OCI-LY3 (cell line): ENCODE measurements at regions not wholly inside any gene's neighbourhood (a gene's known extent, or its start where the extent isn't known, plus 50 kb on each side); places are given as distances from the start of the nearest gene placed in this dataset.

ENCODE experiments used
- H2AFZ ChIP-seq: fragments of 200-600, 300-600 bp; shearing (Covaris generic); 2 replicates; pipeline ENCODE4 v1.6.0; 2014; ENCODE audit warnings: antibody characterized with exemption, low read depth, low read length
- H3K27ac ChIP-seq: fragments of 200-600, 300-600 bp; sonication (generic); 2 replicates; pipeline ENCODE4 v1.5.1; 2014; ENCODE audit warnings: mild to moderate bottlenecking, low read length, moderate library complexity, mixed read lengths
- H3K27me3 ChIP-seq: fragments of 200-600, 300-600 bp; sonication (generic); 2 replicates; pipeline ENCODE4 v1.6.1; 2014; ENCODE audit warnings: low read depth, low read length, mixed read lengths
- H3K36me3 ChIP-seq: fragments of 200-600, 300-600 bp; sonication (generic); replicated peaks from 2 replicates; pipeline ENCODE3; 2014; ENCODE audit warnings: low read depth, low read length, mixed read lengths
- H3K4me1 ChIP-seq: fragments of 300-600, 200-600 bp; sonication (generic); 2 replicates; pipeline ENCODE4 v1.6.1; 2014; ENCODE audit warnings: low read length, mixed read lengths
- H3K4me2 ChIP-seq: fragments of 200-600, 300-600 bp; sonication (generic); 2 replicates; pipeline ENCODE4 v1.6.1; 2014; ENCODE audit warnings: low read length, mixed read lengths
- H3K4me3 ChIP-seq: fragments of 300-600, 200-600 bp; sonication (generic); 2 replicates; pipeline ENCODE4 v1.5.1; 2014; ENCODE audit warnings: antibody characterized with exemption, mild to moderate bottlenecking, low read length, moderate library complexity
- H3K79me2 ChIP-seq: fragments of 300-600, 200-600 bp; shearing (Covaris generic); 2 replicates; pipeline ENCODE4 v1.6.1; 2014; ENCODE audit warnings: mild to moderate bottlenecking, low read length, mixed read lengths
- H3K9ac ChIP-seq: fragments of 300-600, 200-600 bp; shearing (Covaris generic); 2 replicates; pipeline ENCODE4 v1.6.0; 2014; ENCODE audit warnings: mild to moderate bottlenecking, low read length, moderate library complexity
- H3K9me3 ChIP-seq: fragments of 200-600, 300-600 bp; shearing (Covaris generic); 2 replicates; pipeline ENCODE4 v1.6.1; 2014; ENCODE audit warnings: low read length, mixed read lengths; ENCODE audit not compliant: insufficient read depth
- H4K20me1 ChIP-seq: fragments of 200-600, 300-600 bp; sonication (generic); 2 replicates; pipeline ENCODE4 v1.6.1; 2016; ENCODE audit warnings: low read length, mixed read lengths; ENCODE audit not compliant: insufficient read depth
- CTCF ChIP-seq: fragments of 200-600, 300-600 bp; sonication (generic); IDR thresholded peaks from 2 replicates; pipeline ENCODE4 v1.5.1; 2014; ENCODE audit warnings: antibody characterized with exemption, low read length, low read depth
- EZH2phosphoT487 ChIP-seq: fragments of 200-600 bp; shearing (Covaris generic); IDR thresholded peaks from 2 replicates; pipeline ENCODE4 v1.6.1; 2018; ENCODE audit warnings: antibody characterized with exemption, mixed run types, low read depth

GRCh38 chrX:143429131-143429530 lies 88.1 kb downstream of the SPANXN3 start:
- Histone ChIP-seq H3K4me2 (no peak overlapping the region), H3K9ac (no peak overlapping the region), H2AFZ (no peak overlapping the region), H3K79me2 (no peaks in the 10 kb centered on the region), H3K9me3 (no peaks in the 10 kb centered on the region), H3K27me3 (no peaks in the 10 kb centered on the region), H3K27ac (no peak overlapping the region), H4K20me1 (no peaks in the 10 kb centered on the region), H3K4me1 (no peaks in the 10 kb centered on the region), H3K36me3 (no peaks in the 10 kb centered on the region), H3K4me3 (no peak overlapping the region)
- TF ChIP-seq EZH2phosphoT487 (no peak), CTCF (no peak)

- Histone ChIP-seq H3K27ac (no peak overlapping the region), H3K79me2 (no peaks in the 10 kb centered on the region), H3K4me3 (no peak overlapping the region), H2AFZ (no peak overlapping the region), H3K4me1 (no peaks in the 10 kb centered on the region), H4K20me1 (no peaks in the 10 kb centered on the region), H3K4me2 (no peak overlapping the region), H3K36me3 (no peaks in the 10 kb centered on the region), H3K9me3 (no peaks in the 10 kb centered on the region), H3K9ac (no peak overlapping the region), H3K27me3 (no peaks in the 10 kb centered on the region)
- TF ChIP-seq CTCF (no peak), EZH2phosphoT487 (no peak)
Observed at GRCh38 chrX:143401160-143401559, 116.1 kb downstream of the SPANXN3 start.

- no peak overlapping the region for H3K4me2 ChIP-seq
- H3K27me3 ChIP-seq = no peaks in the 10 kb centered on the region
- no peak overlapping the region for H3K27ac ChIP-seq
Observed at GRCh38 chrX:143378851-143379250, 138.4 kb downstream of the SPANXN3 start.

GRCh38 chrX:143363419-143363818 lies 153.9 kb downstream of the SPANXN3 start:
- H2AFZ ChIP-seq = no peak overlapping the region
- no peak overlapping the region for H3K9ac ChIP-seq
- H3K4me3 ChIP-seq = no peak overlapping the region
- no peaks in the 10 kb centered on the region for H3K4me1 ChIP-seq
- H4K20me1 ChIP-seq = no peaks in the 10 kb centered on the region
- H3K27ac ChIP-seq = no peak overlapping the region
- no peak overlapping the region for H3K4me2 ChIP-seq
- H3K9me3 ChIP-seq = no peaks in the 10 kb centered on the region
- H3K79me2 ChIP-seq = no peaks in the 10 kb centered on the region
- no peaks in the 10 kb centered on the region for H3K27me3 ChIP-seq
- TF ChIP-seq CTCF (no peak), EZH2phosphoT487 (no peak)
- H3K36me3 ChIP-seq = no peaks in the 10 kb centered on the region

More at GRCh38 chrX:143378851-143379250, 138.4 kb downstream of the SPANXN3 start:
- no peaks in the 10 kb centered on the region for H3K4me1 ChIP-seq
- H3K79me2 ChIP-seq = no peaks in the 10 kb centered on the region
- H3K9me3 ChIP-seq = no peaks in the 10 kb centered on the region
- TF ChIP-seq CTCF (no peak), EZH2phosphoT487 (no peak)
- no peaks in the 10 kb centered on the region for H4K20me1 ChIP-seq
- no peak overlapping the region for H2AFZ ChIP-seq
- H3K9ac ChIP-seq = no peak overlapping the region
- no peaks in the 10 kb centered on the region for H3K36me3 ChIP-seq
- H3K4me3 ChIP-seq = no peak overlapping the region
